PC-3 (cell line): ENCODE measurements at regions not wholly inside any gene's neighbourhood (a gene's known extent, or its start where the extent isn't known, plus 50 kb on each side); places are given as distances from the start of the nearest gene placed in this dataset.

Experiments
- CTCF ChIP-seq: fragments of 300-600 bp; sonication (generic); conservative IDR thresholded peaks from 2 replicates; pipeline ENCODE4 v1.5.1; 2017; ENCODE audit warnings: antibody characterized with exemption, low read depth, mild to moderate bottlenecking, low read length
- EZH2 ChIP-seq: fragments of 300-600 bp; sonication (generic); IDR thresholded peaks from one replicate; pipeline ENCODE4 v1.6.1; 2017; ENCODE audit warnings: antibody characterized with exemption, mild to moderate bottlenecking, low read length; ENCODE audit not compliant: unreplicated experiment
- EZH2phosphoT487 ChIP-seq: fragments of 300-600 bp; sonication (generic); IDR thresholded peaks from 2 replicates; pipeline ENCODE4 v1.6.1; 2018; ENCODE audit warnings: mild to moderate bottlenecking, antibody characterized with exemption, low read length, borderline replicate concordance

- no peak for TF ChIP-seq CTCF
- TF ChIP-seq EZH2, result no peak
- no peak for TF ChIP-seq EZH2phosphoT487
These were observed 115.3 kb downstream of the CD83 start for GRCh38 chr6:14232889-14233288.
